ENCODE measurements at regions not wholly inside any gene's neighbourhood (a gene's known extent, or its start where the extent isn't known, plus 50 kb on each side); places are given as distances from the start of the nearest gene placed in this dataset.
"Not testable (repeated sequence)": the region's sequence is repeated elsewhere in the genome, so short reads cannot be mapped to it uniquely, and the experiment has no call there.

DNA sequence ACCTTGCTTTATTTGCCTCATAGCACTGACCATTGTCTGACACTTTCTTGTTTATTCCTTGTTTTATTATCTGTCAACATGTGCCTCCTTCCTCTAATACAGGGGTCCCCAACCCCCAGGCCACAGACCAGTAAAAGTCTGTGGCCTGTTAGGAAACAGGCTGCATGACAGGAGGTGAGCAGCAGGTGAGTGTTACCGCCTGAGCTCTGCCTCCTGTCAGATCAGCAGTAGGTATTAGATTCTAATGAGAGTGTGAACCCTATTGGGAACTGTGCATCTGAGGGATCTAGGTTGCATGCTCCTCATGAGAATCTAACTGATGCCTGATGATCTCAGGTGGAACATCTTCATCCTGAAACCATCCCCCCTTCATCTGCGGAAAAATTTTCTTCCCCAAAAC, 228.0 kb downstream of the HINT1 start:
- no peak overlapping the region for H3K27ac Mint-ChIP-seq
- no peaks in the 10 kb centered on the region for H3K4me1 Mint-ChIP-seq
- no peaks in the 10 kb centered on the region for H3K9me3 Mint-ChIP-seq
- no peaks in the 10 kb centered on the region for H3K27me3 Mint-ChIP-seq
- H3K4me3 Mint-ChIP-seq, result no peak overlapping the region
- no peaks in the 10 kb centered on the region for H3K36me3 Mint-ChIP-seq
- no peak for DNase-seq

DNA sequence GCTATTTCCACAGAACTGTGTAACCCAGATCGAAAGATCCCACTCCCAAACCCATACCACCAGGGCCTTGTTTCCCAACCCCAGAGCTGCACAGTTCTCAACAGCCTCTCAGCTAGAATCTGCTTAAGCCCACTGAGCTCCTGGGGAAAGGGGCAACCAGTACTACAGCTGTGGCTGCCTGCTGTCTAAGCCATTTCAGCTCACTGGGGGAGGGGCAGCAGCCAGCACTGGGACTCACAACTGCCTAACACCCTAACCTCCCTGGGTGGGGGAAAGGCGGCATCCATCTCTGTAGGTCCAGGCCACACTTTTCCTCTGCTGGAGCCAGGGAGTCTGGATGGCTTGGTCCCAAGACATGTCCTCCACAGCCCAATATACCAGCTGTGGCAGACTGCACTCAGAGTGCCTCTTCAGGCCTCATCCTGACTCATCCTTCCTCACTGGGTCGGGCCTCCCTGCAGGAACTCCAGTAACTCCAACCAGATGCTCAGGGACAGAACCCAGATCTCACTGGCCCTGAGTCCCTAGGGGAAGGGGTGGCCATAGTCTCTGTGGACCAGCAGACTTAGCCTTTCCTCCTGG, 241.4 kb downstream of the HINT1 start:
- no peaks in the 10 kb centered on the region for H3K27me3 Mint-ChIP-seq
- no peak overlapping the region for H3K4me3 Mint-ChIP-seq
- DNase-seq, result no peak
- no peaks in the 10 kb centered on the region for H3K4me1 Mint-ChIP-seq
- no peak overlapping the region for H3K27ac Mint-ChIP-seq
- H3K36me3 Mint-ChIP-seq, result no peaks in the 10 kb centered on the region
- H3K9me3 Mint-ChIP-seq, result peaks cover 2% of the 10 kb centered on the region

DNA sequence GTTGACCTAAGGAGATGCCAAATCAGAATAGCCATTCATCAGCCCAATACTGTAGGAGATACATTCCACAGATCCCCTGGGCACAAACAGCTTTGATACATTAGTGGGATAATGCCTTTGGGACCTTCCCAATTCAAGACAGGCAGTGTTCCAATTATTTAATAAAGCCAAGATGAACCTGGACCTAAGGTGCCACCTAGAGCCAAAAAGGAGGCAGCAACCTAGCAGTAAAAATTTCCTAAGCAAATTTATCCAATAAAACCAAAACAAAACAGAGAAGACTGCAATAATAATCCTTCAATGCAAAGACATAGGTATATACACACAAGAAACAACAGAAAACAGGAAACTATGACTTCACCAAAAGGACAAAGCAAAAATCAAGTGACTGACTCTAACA, 253.0 kb downstream of the HINT1 start:
- no peaks in the 10 kb centered on the region for H3K4me1 Mint-ChIP-seq
- H3K36me3 Mint-ChIP-seq, result no peaks in the 10 kb centered on the region
- peaks cover 13% of the 10 kb centered on the region for H3K9me3 Mint-ChIP-seq
- no peak overlapping the region for H3K27ac Mint-ChIP-seq
- peaks cover 3% of the 10 kb centered on the region for H3K27me3 Mint-ChIP-seq
- no peak overlapping the region for H3K4me3 Mint-ChIP-seq
- DNase-seq, result no peak

DNA sequence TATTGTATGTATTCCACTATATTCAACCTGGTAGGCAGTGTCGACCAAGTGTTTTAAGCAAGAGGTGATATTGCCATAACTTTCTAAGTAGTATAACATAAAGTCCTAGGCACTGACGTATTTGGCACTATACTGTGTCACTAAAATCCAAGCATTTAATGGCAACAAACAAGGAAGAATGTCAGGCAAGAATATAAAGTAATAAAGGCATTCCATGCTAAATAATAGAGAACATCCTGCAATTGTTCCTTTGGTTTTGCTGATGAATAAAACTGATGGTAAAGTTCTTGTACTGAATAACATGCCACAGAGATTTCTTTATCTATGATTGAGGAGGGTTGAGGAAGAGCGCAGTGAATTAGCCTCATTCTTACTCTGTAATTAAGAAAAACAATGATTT, 256.9 kb downstream of the HINT1 start:
- no peak for DNase-seq
- Mint-ChIP-seq H3K27ac (no peak overlapping the region), H3K27me3 (peaks cover 3% of the 10 kb centered on the region), H3K9me3 (peaks cover 10% of the 10 kb centered on the region), H3K4me1 (no peaks in the 10 kb centered on the region), H3K4me3 (no peak overlapping the region), H3K36me3 (no peaks in the 10 kb centered on the region)

DNA sequence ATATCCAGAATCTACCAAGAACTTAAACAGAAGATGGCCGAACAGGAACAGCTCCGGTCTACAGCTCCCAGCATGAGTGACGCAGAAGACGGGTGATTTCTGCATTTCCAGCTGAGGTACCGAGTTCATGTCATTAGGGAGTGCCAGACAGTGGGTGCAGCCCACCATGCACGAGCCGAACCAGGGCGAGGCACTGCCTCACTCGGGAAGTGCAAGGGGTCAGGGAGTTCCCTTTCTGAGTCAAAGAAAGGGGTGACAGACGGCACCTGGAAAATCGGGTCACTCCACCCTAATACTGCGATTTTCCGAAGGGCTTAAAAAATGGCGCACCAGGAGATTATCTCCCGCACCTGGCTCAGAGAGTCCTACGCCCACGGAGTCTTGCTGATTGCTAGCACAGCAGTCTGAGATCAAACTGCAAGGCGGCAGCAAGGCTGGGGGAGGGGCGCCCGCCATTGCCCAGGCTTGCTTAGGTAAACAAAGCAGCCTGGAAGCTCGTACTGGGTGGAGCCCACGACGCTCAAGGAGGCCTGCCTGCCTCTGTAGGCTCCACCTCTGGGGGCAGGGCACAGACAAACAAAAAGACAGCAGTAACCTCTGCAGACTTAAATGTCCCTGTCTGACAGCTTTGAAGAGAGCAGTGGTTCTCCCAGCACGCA, 267.4 kb downstream of the HINT1 start:
- not testable (repeated sequence) for H3K4me1 Mint-ChIP-seq, H3K27ac Mint-ChIP-seq, H3K36me3 Mint-ChIP-seq, H3K4me3 Mint-ChIP-seq, DNase-seq
- peaks cover 13% of the 10 kb centered on the region for H3K27me3 Mint-ChIP-seq
- peaks cover 10% of the 10 kb centered on the region for H3K9me3 Mint-ChIP-seq

DNA sequence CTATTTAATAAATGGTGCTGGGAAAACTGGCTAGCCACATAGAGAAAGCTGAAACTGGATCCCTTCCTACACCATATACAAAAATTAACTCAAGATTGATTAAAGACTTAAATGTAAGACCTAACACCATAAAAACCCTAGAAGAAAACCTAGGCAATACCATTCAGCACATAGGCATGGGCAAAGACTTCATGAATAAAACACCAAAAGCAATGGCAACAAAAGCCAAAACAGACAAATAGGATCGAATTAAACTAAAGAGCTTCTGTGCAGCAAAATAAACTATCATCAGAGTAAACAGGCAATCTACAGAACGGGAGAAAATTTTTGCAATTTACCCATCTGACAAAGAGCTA, 267.9 kb downstream of the HINT1 start:
- H3K4me3 Mint-ChIP-seq, DNase-seq, H3K36me3 Mint-ChIP-seq, H3K4me1 Mint-ChIP-seq, H3K27ac Mint-ChIP-seq, H3K9me3 Mint-ChIP-seq: not testable (repeated sequence)
- peaks cover 11% of the 10 kb centered on the region for H3K27me3 Mint-ChIP-seq

DNA sequence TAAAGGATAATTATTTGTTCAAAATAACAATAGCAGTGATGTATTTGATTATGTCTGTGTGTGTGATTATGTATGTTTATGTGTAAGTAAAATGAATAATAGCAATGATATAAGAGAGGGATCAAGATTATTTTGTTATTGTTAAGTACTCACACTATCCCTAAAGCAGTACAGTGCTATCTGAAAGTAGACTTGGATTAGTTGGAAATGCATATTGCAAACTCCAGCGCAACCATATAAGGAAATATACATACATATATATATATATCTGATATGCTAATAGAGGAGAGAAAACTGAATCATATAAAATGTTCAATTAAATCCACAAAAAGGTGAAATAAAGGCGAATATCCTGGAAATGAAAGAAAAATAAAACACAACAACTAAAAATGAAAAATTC, 268.4 kb downstream of the HINT1 start:
- Mint-ChIP-seq H3K27ac (no peak overlapping the region), H3K36me3 (no peaks in the 10 kb centered on the region), H3K27me3 (peaks cover 15% of the 10 kb centered on the region), H3K4me3 (no peak overlapping the region), H3K9me3 (peaks cover 6% of the 10 kb centered on the region), H3K4me1 (no peaks in the 10 kb centered on the region)
- no peak for DNase-seq

DNA sequence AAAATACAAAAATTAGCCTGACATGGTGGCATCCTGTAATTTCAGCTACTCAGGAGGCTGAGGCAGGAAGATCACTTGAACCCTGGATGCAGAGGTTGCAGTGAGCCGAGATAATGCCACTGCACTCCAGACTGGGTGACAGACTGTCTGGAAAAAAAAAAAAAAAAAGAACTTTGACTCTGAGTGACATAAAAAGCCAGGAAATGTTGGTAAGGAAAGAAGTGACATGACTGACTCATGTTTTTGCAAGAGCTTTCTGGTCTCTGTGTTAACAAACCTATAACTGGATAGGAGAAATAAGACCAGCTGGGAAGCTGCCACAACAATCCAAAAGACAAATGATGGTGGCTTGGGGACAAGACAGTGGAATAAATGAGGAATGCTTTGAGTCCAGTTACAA, 272.1 kb downstream of the HINT1 start:
- DNase-seq, result no peak
- H3K4me3 Mint-ChIP-seq, result no peak overlapping the region
- H3K27me3 Mint-ChIP-seq, result peaks cover 25% of the 10 kb centered on the region
- H3K4me1 Mint-ChIP-seq, result no peaks in the 10 kb centered on the region
- H3K27ac Mint-ChIP-seq, result no peak overlapping the region
- H3K9me3 Mint-ChIP-seq, result peaks cover 4% of the 10 kb centered on the region
- no peaks in the 10 kb centered on the region for H3K36me3 Mint-ChIP-seq

DNA sequence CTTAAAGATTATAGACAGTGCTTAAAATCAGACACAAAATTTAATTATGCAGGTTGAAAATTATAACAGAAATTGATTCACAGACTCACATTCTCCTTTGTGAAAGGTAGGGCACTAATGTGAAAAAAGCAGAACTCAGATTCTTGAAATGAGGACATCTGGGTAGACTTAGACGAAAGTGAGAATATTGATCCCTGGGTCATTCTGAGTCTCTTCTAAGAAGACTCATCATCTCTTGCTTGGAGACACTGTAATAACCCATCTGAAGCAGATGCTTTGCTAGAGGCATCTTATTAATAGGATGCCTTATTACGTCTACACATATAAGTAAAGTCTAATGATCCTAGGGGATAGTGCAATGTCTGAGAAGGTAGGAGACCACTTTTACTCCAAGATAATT, 274.4 kb downstream of the HINT1 start:
- H3K4me1 Mint-ChIP-seq, result peaks cover 7% of the 10 kb centered on the region
- no peaks in the 10 kb centered on the region for H3K36me3 Mint-ChIP-seq
- no peak for DNase-seq
- H3K9me3 Mint-ChIP-seq, result peaks cover 4% of the 10 kb centered on the region
- H3K27ac Mint-ChIP-seq, result no peak overlapping the region
- peaks cover 21% of the 10 kb centered on the region for H3K27me3 Mint-ChIP-seq
- H3K4me3 Mint-ChIP-seq, result no peak overlapping the region

DNA sequence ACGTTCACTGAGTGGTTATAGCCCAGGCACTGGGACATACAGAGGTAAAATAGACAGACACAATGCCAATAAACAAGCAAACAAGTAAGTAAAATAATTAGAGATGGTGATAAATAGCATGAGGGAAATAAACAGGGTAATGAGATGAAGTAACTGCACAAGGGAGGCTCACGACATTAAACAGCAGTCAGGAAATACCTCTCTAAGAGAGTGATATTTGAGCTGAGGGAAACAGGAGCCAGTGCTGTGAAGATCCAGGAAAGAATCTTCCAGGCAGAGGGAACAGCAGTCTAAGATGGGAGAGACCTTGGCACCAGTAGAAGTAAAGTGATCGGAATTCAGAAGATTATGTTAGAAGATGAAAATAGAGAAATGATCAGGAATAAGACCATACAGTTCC, 279.4 kb downstream of the HINT1 start:
- no peaks in the 10 kb centered on the region for H3K9me3 Mint-ChIP-seq
- H3K4me1 Mint-ChIP-seq, result peaks cover 7% of the 10 kb centered on the region
- H3K36me3 Mint-ChIP-seq, result no peaks in the 10 kb centered on the region
- no peak overlapping the region for H3K4me3 Mint-ChIP-seq
- no peak for DNase-seq
- no peak overlapping the region for H3K27ac Mint-ChIP-seq
- H3K27me3 Mint-ChIP-seq, result peaks cover 2% of the 10 kb centered on the region

DNA sequence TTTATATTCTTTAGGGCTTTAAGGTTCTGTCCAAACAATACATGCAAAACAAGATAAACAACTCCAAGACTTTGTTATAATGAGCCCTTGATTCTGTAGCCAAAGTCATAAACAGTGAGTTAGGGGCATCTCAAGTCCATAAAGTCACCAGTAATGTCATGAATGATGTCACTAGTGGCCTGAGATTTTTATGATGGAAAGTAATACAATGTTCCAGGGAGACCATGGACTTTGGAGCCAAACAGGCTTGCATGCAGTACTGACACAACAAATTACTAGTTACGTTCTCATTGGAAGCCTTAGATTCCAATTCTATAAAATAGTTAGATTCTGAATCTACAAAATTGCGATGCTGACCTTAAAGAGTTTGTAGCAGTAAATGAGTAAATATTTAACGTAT, 280.0 kb downstream of the HINT1 start:
- Mint-ChIP-seq H3K4me1 (peaks cover 7% of the 10 kb centered on the region), H3K27me3 (no peaks in the 10 kb centered on the region), H3K9me3 (no peaks in the 10 kb centered on the region), H3K4me3 (no peak overlapping the region), H3K27ac (no peak overlapping the region), H3K36me3 (no peaks in the 10 kb centered on the region)
- no peak for DNase-seq

DNA sequence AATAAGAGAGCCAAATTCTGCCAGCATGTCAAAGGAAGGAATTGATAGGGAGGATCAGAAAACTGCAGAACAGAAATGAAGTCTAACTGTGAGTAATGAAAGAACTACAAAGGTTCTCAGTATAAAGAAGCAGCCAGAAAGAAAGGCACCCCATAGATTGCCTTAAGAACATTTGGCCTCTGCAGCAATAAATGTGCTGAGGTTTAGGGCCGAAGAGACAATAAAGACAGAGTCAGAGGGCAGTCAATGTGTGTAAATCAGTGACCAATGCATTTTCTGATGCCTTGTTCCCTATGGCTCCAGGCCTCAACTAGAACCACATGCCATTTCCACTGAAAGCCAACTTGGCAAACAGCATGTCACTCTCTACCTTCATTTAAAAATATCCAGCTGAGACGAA, 281.0 kb downstream of the HINT1 start:
- Mint-ChIP-seq H3K4me3 (no peak overlapping the region), H3K27ac (no peak overlapping the region), H3K27me3 (no peaks in the 10 kb centered on the region), H3K4me1 (peaks cover 7% of the 10 kb centered on the region), H3K36me3 (no peaks in the 10 kb centered on the region), H3K9me3 (no peaks in the 10 kb centered on the region)
- DNase-seq, result no peak

DNA sequence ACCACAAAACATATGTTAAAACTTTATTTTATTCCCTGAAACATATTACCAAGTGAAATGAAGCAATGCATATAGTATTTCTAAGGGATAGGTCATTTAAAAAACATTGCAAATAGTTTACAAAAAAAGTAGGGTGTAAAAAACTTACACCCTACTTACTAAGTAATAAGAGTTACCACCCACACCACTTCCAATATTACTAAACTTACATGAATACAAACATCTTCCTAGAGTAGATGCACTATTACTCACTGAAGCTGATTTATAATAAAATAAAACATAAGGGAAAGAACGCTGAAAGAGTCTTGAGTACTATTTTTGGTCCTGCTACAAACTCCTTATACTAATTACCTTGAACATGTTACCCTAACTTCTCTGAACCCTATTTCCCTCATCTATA, 289.4 kb downstream of the HINT1 start:
- H3K36me3 Mint-ChIP-seq, result no peaks in the 10 kb centered on the region
- peaks cover 3% of the 10 kb centered on the region for H3K4me1 Mint-ChIP-seq
- no peak for DNase-seq
- no peaks in the 10 kb centered on the region for H3K9me3 Mint-ChIP-seq
- no peak overlapping the region for H3K27ac Mint-ChIP-seq
- H3K27me3 Mint-ChIP-seq, result no peaks in the 10 kb centered on the region
- no peak overlapping the region for H3K4me3 Mint-ChIP-seq

DNA sequence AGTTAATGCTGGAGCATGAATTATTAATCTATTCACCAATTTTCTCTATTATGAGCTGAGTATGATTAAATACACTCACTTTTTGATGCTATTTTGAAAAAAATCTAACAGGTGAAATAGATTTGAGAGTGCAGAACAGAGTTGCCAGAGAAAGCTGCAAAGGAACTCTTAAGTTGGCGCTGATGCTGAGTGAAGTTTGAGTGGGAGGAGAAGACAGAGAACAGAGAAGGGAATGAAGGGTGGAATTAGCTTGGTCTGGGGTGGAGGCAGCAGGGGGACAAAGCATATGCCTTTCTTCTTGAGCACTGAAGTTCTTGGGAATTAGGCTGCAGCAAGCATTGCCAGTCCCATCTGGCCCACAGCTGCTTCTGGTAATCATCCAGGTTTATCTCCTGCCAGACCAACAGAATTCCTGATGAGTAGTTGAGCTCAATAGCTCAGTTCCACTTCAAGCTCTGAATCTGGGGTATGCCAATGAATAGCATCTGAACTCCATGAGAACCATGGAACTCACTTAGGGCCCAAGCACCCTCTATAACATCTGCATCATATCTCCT, 290.1 kb downstream of the HINT1 start:
- Mint-ChIP-seq H3K9me3 (no peaks in the 10 kb centered on the region), H3K4me1 (peaks cover 3% of the 10 kb centered on the region), H3K27me3 (no peaks in the 10 kb centered on the region), H3K36me3 (no peaks in the 10 kb centered on the region), H3K4me3 (no peak overlapping the region), H3K27ac (no peak overlapping the region)
- DNase-seq, result no peak

DNA sequence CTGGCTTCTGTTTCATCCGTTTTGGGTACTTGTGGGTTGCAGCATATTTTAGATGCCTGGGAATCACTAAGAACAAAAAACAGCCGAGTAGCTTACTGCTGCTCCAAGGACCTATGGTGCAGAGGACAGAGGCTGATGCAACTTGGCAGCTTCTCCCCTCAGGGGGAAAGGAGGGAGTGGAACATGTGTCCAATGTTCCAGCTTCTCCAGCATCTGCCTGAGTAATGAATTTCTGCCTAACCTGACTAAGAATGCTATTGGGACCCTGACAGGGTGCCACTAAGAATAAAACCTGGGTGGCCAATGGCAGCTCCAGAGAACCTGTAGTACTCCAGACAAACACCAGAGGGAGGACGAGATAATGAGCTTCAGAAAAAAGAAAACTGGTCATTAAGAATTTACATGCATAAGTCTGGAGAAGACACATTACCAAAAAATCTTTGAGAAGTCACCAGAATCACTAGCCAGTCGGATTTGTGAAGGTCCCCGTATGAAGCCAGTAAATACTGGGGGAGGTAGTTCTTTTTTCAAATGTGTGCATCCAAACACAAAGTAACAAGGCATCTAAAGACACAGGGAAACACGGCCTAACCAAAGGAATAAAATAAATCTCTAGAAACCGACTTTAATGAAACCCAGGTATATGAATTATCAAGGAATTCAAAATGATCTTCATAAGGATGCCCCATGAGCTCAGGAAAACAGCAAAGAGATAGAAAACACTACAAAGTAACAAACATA, 293.5 kb downstream of the HINT1 start:
- no peaks in the 10 kb centered on the region for H3K27me3 Mint-ChIP-seq
- no peak overlapping the region for H3K4me3 Mint-ChIP-seq
- DNase-seq, result no peak
- H3K36me3 Mint-ChIP-seq, result no peaks in the 10 kb centered on the region
- no peaks in the 10 kb centered on the region for H3K9me3 Mint-ChIP-seq
- no peak overlapping the region for H3K27ac Mint-ChIP-seq
- H3K4me1 Mint-ChIP-seq, result peaks cover 3% of the 10 kb centered on the region

DNA sequence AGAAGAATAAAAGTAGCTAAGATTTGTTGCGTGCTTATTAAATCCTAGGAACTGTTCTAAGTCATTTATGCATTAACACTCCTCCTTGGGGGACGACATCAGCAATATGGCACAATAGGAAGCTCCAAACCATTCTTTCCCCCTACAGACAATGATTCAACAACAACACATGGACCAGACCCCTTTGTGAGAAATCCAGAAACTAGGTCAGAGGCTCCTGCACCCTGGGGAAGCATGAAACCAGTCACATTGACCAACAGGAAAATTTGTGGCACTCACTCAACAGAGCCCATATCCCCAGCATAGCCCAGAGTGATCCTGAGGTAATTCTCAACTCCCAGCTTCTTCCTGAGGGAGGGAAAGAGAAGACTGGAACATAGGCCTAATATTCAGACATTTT, 294.4 kb downstream of the HINT1 start:
- no peak overlapping the region for H3K4me3 Mint-ChIP-seq
- no peaks in the 10 kb centered on the region for H3K36me3 Mint-ChIP-seq
- H3K27ac Mint-ChIP-seq, result no peak overlapping the region
- DNase-seq, result no peak
- H3K9me3 Mint-ChIP-seq, result no peaks in the 10 kb centered on the region
- H3K27me3 Mint-ChIP-seq, result no peaks in the 10 kb centered on the region
- H3K4me1 Mint-ChIP-seq, result peaks cover 3% of the 10 kb centered on the region
